HG03571 (cell line): ENCODE measurements at regions not wholly inside any gene's neighbourhood (a gene's known extent, or its start where the extent isn't known, plus 50 kb on each side); places are given as distances from the start of the nearest gene placed in this dataset.

ENCODE experiments used
- ATAC-seq: cut with Tn5 transposase; IDR thresholded peaks from one replicate; pipeline ENCODE4 v1.9.1; 2021; ENCODE audit not compliant: unreplicated experiment

GRCh38 chr6:66900133-66901083, 1193.4 kb upstream of the EYS start:
- ATAC-seq: no peak

GRCh38 chr6:66897576-66897975, 1190.5 kb upstream of the EYS start:
- ATAC-seq: no peak

- no peak for ATAC-seq
Measured at GRCh38 chr6:66896415-66896814, 1189.4 kb upstream of the EYS start.

GRCh38 chr6:66883453-66883852, 1176.4 kb upstream of the EYS start:
- ATAC-seq: no peak

- ATAC-seq: no peak
Measured at GRCh38 chr6:66866801-66867200, 1159.8 kb upstream of the EYS start.

GRCh38 chr6:66865771-66866170, 1158.7 kb upstream of the EYS start:
- no peak for ATAC-seq

GRCh38 chr6:66861007-66861541, 1154.0 kb upstream of the EYS start:
- ATAC-seq: no peak

- ATAC-seq: no peak
Measured at GRCh38 chr6:66860328-66860727, 1153.3 kb upstream of the EYS start.

GRCh38 chr6:66858196-66858595, 1151.2 kb upstream of the EYS start:
- ATAC-seq: no peak

- ATAC-seq: no peak
Measured at GRCh38 chr6:66854014-66854413, 1147.0 kb upstream of the EYS start.

- ATAC-seq: no peak
Measured at GRCh38 chr6:66851930-66852329, 1144.9 kb upstream of the EYS start.

GRCh38 chr6:66849843-66850242, 1142.8 kb upstream of the EYS start:
- ATAC-seq: no peak

- ATAC-seq: no peak
Measured at GRCh38 chr6:66848244-66848953, 1141.4 kb upstream of the EYS start.

GRCh38 chr6:66838764-66839163, 1131.7 kb upstream of the EYS start:
- no peak for ATAC-seq

- no peak for ATAC-seq
Measured at GRCh38 chr6:66825539-66825938, 1118.5 kb upstream of the EYS start.

- ATAC-seq: no peak
Measured at GRCh38 chr6:66814156-66814555, 1107.1 kb upstream of the EYS start.

- no peak for ATAC-seq
Measured at GRCh38 chr6:66808771-66809170, 1101.7 kb upstream of the EYS start.

- ATAC-seq: no peak
Measured at GRCh38 chr6:66796987-66797386, 1090.0 kb upstream of the EYS start.

- no peak for ATAC-seq
Measured at GRCh38 chr6:66788579-66788978, 1081.6 kb upstream of the EYS start.

- no peak for ATAC-seq
Measured at GRCh38 chr6:66772800-66773199, 1065.8 kb upstream of the EYS start.

- ATAC-seq: no peak
Measured at GRCh38 chr6:66771626-66772025, 1064.6 kb upstream of the EYS start.

GRCh38 chr6:66751630-66752029, 1044.6 kb upstream of the EYS start:
- no peak for ATAC-seq
